ENCODE measurements at regions not wholly inside any gene's neighbourhood (a gene's known extent, or its start where the extent isn't known, plus 50 kb on each side); places are given as distances from the start of the nearest gene placed in this dataset.
"Not testable (repeated sequence)": the region's sequence is repeated elsewhere in the genome, so short reads cannot be mapped to it uniquely, and the experiment has no call there.

GRCh38 chr2:48045613-48046012 lies 139.3 kb upstream of the FBXO11 start:
- no peak for DNase-seq

DNA sequence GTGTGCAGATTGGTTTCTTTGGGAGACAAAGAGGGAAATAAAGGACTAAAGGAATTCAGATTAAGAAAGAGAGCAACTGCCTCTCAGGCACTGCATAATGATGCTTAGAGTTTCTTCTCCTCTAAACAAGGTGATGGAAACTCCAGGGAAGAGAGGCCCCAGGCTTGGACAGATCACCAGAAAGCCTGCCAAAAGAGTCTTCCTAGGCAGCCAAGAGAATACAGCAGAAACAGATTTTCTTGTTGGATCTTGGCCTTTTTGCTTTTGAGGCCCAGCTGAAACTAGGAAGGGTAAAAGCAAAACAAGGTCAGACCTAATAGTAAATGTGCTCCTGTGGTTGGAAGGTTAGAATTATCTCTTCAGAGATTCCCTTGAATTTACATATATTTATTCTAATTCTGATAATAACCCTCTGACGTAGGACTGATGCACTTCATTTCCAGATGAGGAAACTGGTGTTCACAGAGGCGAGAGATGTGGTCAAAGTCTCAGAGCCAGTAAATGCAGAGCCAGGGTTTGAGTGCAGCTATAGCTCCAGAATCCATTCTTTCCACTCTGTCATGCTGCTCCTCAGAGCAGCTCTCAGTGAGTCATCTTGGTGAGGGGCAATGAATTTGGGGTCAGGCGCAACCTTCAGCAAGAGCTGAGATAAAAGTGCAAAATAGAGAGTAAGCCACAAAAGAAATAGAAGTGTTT lies 142.3 kb upstream of the FBXO11 start:
- no peak for DNase-seq

GRCh38 chr2:48049371-48049770 lies 143.1 kb upstream of the FBXO11 start:
- DNase-seq: no peak

GRCh38 chr2:48050711-48051110 lies 144.4 kb upstream of the FBXO11 start:
- no peak for DNase-seq

DNA sequence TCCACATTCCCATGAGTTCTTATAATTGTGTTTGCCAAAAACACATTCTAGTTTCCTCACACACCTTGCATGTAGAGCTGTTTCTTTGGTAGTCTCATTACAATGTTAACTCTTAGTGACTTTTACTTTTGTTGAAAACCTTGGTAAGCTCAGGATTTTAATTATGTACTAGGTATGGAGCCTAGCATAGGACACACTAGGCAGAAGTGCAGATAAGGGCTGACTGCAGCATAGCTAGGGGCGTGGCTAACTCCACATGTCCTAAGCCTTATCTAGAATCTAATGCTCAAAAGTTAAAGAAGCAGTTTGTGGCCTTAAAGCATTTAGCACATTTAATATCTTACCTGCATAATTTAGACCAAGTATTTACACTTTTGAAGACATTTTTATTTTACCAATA lies 153.7 kb upstream of the FBXO11 start:
- no peak for DNase-seq

GRCh38 chr2:48061656-48062055 lies 155.4 kb upstream of the FBXO11 start:
- DNase-seq: not testable (repeated sequence)

- no peak for DNase-seq
Observed at GRCh38 chr2:48065096-48065495, 158.8 kb upstream of the FBXO11 start.

GRCh38 chr2:48066000-48066399 lies 159.7 kb upstream of the FBXO11 start:
- no peak for DNase-seq

DNA sequence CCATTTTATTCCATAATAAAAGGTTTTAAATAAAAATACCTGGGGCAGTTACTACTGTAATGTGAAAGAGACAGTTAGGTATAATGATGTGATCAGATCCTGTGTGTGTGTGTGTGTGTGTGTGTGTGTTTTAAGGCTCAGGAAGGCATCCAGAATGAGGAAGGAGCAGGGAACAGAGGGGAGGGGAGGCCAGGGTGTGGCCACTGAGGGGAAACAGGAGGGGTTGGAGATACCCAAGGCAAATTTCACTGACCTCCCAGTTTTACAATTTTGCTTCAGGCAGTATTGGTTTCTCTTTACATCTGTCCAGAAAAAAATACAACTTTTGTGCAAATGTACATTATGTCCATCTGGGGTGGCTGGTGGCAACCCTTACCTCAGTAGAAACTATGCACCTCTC lies 163.5 kb upstream of the FBXO11 start:
- DNase-seq: no peak

- no peak for DNase-seq
Observed at GRCh38 chr2:48070415-48070814, 164.1 kb upstream of the FBXO11 start.

GRCh38 chr2:48072583-48072982 lies 166.3 kb upstream of the FBXO11 start:
- no peak for DNase-seq

DNA sequence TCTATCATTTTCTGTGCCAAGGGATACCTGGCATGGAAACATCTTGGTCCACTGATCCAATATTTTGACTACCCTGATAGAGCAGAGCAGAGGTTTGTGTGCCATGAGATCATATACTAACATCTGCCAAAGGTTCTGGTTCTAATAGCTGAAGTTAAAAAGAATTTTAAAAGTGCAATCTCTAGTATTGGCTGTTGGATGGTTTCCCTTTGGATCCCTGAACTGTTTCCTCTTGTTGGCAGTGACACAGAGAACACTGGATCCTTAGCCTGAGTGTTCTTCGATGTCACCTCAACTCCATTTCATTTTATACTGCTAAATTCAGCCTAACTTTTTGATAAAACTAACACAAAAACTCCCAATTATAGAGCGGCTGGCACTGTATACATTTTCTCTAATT lies 169.3 kb upstream of the FBXO11 start:
- no peak for DNase-seq

DNA sequence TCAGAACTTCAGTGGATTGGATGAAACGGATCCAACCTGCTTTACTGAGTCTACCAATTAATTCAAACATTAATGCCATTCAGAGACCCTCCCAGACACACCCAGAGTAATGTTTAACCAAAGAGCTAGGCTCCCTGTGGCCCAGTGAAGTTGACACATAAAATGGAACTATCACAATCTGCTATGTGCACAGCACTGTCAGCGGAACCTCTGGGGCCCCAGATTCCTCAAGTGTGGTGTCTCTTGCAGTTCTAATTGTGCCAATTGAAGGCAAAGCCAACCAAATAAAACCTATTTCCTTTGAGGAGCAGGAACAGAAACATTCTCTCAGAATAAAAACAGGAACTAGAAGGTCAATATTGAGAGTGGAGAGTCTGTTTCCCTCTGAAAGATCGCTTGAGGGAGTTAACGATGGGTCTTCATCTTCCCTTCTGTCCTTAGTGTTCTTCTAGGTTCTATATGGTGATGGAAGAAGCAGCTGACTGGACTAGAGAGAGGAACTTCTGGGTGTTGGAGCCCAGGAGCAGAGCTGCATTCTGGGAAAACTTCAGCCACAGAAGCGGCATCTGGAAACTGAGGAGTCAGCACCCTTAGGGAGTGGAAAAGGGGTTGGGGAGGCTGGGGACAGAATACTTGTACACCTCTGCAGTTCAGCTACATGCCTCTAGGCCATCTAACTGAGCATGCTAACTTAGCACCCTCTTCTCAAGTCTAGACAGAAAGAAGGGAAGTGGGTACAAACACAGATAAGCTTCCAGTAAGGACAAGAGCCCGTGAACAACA lies 174.4 kb upstream of the FBXO11 start:
- DNase-seq: no peak

GRCh38 chr2:48081317-48081628 lies 175.0 kb upstream of the FBXO11 start:
- DNase-seq: no peak

DNA sequence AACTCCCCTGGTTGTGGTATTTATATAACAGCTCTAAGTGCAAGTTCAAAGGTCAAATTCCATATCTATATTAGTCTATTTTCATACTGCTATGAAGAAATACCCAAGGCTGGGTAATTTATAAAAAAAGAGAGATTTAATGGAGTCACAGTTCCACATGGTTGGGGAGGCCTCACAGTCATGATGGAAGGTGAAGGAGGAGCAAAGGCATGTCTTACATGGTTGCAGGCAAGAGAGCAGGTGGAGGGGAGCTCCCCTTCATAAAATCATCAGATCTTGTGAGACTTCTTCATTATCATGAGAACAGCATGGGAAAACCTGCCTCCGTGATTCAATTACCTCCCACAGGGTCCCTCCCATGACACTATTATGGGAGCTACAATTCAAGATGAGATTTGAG lies 179.6 kb upstream of the FBXO11 start:
- no peak for DNase-seq

DNA sequence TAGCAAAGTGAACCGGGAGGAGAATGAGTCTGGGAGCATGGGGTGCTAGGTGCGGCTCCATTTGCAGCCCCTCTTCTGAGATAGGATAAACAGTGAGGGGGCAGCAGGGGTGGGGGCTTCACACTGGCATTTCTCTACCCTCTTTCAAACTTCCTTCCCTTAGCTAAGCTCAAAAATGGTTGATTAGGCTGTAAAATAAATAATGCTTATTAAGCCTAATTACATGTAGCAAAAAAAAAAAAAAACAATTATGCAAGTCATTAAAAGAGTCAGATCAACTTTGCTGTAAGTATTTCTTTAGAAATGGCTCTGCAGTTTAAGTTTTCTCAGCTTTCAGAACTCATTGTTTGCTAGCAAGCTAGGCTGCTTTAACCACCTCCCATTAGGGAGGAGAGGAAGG lies 182.7 kb upstream of the FBXO11 start:
- DNase-seq: no peak

DNA sequence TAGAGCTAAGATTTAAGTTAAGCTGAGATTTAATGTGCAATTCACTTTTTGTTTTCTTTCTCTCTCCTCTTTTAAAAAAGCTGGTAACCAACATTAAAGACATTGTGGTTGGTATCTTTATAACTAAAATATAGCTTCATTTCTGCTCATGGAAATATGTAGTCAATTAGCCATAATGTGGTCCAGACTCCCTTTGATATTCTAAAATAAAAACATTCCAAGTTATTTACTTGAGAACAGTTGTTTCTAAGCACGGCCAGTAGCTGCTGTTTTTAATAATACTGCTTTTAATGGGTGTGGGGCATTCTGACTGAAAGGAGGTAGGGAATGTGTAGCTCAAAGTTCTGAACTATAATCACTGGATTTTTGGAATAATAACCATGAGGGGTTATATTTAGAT lies 183.3 kb upstream of the FBXO11 start:
- no peak for DNase-seq

DNA sequence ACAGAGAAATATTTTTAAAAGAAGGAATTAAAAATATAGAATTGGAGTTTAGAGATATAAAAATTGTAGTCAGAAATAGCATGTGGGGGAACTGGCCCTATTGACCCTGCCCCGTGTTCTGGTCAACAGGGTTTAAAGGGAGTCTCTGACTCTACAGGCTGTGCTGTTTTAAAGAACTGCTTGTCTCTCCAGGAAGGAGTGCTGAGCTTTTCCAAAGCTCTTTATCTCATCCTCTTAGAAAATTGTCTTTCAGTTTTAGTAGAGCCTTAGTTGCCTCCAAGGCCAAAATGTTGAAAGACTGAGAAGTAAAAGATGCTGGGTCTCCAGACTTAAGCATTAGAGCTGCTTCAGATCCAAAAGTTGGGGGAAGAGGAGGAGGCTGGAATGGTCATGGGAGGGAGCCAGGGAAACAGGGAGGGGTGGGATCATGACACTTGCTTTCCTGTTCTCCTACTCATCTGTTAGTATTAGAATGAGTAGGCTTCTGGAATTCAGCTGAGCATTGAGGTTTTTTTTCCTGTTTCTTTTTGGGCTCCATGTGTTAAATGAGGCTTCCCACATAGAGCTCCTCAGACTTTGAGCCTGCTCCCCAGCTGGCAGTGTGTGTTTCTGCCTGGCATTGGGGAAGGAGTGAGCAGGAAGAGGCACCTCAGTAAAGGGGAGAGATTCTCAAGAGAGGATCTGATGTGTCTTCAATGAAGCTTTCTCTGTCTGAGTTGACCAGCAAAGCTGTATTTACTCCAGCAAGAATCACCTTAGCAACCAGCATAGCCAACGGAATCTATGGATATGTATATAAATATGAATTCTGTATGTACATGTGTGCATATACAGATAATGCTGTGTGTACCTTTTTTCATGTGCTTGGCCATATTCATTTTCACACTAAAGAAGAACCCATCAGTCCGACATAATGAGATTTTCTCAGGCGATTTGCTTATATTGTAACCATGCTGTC lies 186.8 kb upstream of the FBXO11 start:
- no peak for DNase-seq

DNA sequence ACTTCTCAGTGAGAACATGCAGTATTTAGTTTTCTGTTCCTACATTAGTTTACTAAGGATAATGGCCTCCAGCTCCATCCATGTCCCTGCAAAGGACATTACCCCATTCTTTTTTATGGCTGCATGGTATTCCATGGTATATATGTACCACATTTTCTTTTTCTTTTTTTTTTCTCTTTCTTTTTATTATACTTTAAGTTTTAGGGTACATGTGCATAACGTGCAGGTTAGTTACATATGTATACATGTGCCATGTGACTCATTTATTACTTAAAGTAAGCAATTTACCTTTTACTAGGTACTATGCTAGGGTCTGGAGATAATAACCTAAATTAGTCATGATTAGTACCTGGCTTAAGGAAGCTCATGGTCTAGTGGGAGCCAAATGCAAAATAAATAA lies 190.5 kb upstream of the FBXO11 start:
- not testable (repeated sequence) for DNase-seq

DNA sequence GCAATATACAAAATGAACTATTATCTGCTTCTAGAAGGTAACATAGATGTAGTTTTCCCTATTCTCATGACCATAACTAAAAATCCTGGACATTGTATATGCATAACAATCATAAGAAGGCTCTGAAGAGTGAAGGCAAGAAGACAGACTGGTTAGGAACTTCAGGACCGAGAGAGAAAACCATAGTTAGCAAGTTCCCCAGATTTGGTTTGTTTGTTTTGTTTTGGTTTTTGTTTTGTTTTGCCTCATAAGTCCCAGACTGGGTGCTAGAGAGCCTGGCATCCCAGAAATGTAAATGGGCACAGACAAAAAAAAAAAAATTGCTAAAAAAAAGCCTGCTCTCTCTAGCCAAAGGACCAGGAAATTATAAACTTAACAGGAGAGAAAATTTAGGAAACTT lies 192.2 kb upstream of the FBXO11 start:
- no peak for DNase-seq

DNA sequence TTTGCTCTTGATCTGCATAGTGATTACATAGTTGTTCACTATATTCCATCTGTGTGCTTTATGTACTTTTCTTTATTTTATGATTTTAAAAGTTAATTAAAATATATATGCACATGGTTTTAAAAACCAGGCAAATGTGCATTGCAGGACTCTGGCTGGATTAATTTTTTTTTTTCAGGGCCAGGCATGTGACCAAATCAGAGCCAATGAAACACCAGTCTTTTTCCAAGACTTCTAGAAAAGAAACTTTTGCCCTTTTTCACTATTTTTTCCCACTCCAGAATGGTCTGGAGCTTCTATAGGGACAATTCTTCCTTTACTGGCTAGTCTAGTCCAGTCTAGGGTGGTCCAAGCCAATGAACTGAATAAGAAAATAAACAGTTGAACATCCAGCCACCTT lies 198.1 kb upstream of the FBXO11 start:
- DNase-seq: no peak

DNA sequence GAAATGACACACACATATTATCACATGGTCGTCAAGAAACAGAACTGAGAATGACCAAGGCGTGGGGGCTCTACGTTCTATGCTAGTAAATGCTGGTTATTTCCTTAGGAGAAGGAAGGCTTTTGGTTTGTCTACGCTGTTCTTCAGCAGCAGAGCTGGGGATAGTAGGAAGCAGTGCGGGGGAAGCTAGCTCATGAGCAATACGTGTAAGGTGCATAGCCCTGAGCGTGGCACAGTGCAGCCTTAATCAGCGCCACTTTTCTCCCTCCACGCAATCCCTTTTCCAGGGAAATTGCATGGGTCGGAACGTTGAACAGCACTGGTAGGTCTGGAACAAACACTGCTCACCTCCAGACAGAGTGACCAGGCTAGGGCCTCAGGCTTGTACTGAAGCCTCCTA lies 199.6 kb upstream of the FBXO11 start:
- no peak for DNase-seq

- no peak for DNase-seq
Observed at GRCh38 chr2:48107326-48107925, 201.1 kb upstream of the FBXO11 start.

All from NCI-H2171 (cell line).